ENCODE measurements at regions not wholly inside any gene's neighbourhood (a gene's known extent, or its start where the extent isn't known, plus 50 kb on each side); places are given as distances from the start of the nearest gene placed in this dataset.

- H3K27ac ChIP-seq = no peak overlapping the region
- no peak for DNase-seq
- no peak for TF ChIP-seq CTCF (IDR thresholded peaks at IDR 0.05; ENCODE audit: low read depth, low read length, missing control alignments)
- H3K27me3 ChIP-seq (replicated peaks) = no peaks in the 10 kb centered on the region
- in situ Hi-C loops (cut with HindIII; ENCODE audit: low pct_ligation_motif_present, low sequenced_read_pairs) = no loop called here
- no peaks in the 10 kb centered on the region for H3K36me3 ChIP-seq (replicated peaks)
- no peak overlapping the region for H3K4me3 ChIP-seq (ENCODE audit: low read depth, low read length)
Observed at GRCh38 chr17:14921936-14922335, 343.2 kb downstream of the PMP22 start.

DNA sequence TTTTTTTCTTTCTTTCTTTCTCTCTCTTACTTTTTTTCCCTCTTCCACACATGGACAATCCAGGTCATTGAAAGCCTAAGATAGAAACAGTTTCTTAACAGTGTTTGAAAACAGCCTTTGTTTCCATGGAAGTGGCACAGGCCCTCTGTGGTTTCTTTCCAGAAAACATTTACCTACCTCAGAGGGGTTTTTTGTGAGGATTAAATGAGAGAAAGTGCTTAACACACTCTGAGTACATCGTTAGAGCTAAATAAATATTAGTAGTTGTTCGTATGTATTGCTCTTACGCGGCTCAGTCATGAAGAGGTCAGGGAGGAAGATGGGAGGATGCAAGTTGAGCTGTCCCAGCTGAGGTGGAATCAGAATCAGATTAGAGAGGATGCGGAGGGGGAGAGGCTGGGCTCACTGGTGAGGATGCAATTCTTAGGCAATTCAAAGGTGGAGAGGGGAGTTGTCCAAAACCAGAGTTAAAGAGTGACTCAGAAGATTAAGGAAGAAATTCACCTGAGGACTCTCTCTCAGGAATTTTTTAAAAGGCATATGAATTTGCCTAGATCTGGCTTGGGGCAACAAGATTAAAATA is 345.4 kb downstream of the PMP22 start:
- Histone ChIP-seq H3K36me3 (replicated peaks) (no peaks in the 10 kb centered on the region), H3K27ac (peak overlapping the region; percentile 55), H3K27me3 (replicated peaks) (no peaks in the 10 kb centered on the region), H3K4me3 (ENCODE audit: low read depth, low read length) (no peak overlapping the region)
- TF ChIP-seq CTCF (IDR thresholded peaks at IDR 0.05; ENCODE audit: low read depth, low read length, missing control alignments) = no peak
- in situ Hi-C loops (cut with HindIII; ENCODE audit: low pct_ligation_motif_present, low sequenced_read_pairs) = no loop called here
- peak; percentile 47 for DNase-seq

DNA sequence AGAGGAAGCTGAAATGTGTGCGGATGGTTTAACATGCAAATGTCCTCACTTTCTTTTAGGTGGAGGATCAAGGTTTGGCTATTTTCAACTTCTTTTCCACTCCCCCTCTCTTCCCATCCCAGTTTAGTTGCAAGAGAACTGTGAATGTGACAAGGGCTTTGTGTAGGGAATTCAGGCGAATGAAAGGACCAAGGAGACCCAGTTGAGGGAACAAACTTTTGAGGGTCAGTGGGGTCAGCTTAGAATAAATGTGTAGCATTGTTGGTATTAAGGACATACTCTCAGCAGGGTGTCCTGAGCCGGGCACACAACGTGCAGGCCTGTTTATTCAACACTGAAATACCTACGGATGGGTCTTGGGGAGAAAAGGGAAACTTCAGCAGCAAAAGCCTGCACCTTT is 346.0 kb downstream of the PMP22 start:
- Histone ChIP-seq H3K36me3 (replicated peaks) (no peaks in the 10 kb centered on the region), H3K27me3 (replicated peaks) (no peaks in the 10 kb centered on the region), H3K4me3 (ENCODE audit: low read depth, low read length) (no peak overlapping the region), H3K27ac (peak overlapping the region; percentile 55)
- no peak for TF ChIP-seq CTCF (IDR thresholded peaks at IDR 0.05; ENCODE audit: low read depth, low read length, missing control alignments)
- in situ Hi-C loops (cut with HindIII; ENCODE audit: low pct_ligation_motif_present, low sequenced_read_pairs) = no loop called here
- DNase-seq = no peak

DNA sequence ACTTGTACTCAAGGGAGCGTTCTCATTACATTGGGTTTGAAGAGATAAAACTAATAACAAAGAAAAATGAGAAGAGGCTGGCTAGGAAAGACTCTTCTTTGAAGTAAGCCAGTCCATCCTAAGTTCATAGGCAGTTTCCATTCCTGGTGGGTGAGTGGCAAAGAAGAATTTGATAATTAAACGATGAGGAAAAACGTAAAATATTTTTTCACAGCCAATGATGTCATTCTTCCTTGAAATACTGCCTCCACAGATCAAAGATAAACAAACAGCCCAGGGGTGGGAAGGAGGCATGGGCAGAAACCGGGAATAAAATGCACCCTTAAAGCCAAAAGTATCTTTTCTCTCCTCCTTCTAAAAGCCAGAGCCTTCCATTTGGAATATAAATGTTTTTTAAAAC is 346.6 kb downstream of the PMP22 start:
- in situ Hi-C loops (cut with HindIII; ENCODE audit: low pct_ligation_motif_present, low sequenced_read_pairs) = no loop called here
- no peak for TF ChIP-seq CTCF (IDR thresholded peaks at IDR 0.05; ENCODE audit: low read depth, low read length, missing control alignments)

GRCh38 chr17:14910916-14911315 is 354.2 kb downstream of the PMP22 start:
- Histone ChIP-seq H3K4me3 (ENCODE audit: low read depth, low read length) (no peak overlapping the region), H3K36me3 (replicated peaks) (no peaks in the 10 kb centered on the region), H3K27ac (no peak overlapping the region), H3K27me3 (replicated peaks) (no peaks in the 10 kb centered on the region)
- no peak for TF ChIP-seq CTCF (IDR thresholded peaks at IDR 0.05; ENCODE audit: low read depth, low read length, missing control alignments)
- in situ Hi-C loops (cut with HindIII; ENCODE audit: low pct_ligation_motif_present, low sequenced_read_pairs) = no loop called here
- DNase-seq = no peak

More for the DNA sequence above, 346.6 kb downstream of the PMP22 start:
- Histone ChIP-seq H3K27ac (peak overlapping the region; percentile 55), H3K36me3 (replicated peaks) (no peaks in the 10 kb centered on the region), H3K27me3 (replicated peaks) (no peaks in the 10 kb centered on the region), H3K4me3 (ENCODE audit: low read depth, low read length) (no peak overlapping the region)
- peak; percentile 56 for DNase-seq

- no peak overlapping the region for H3K4me3 ChIP-seq (ENCODE audit: low read depth, low read length)
- peak; percentile 19 for DNase-seq
Observed at GRCh38 chr17:14904386-14904785, 360.7 kb downstream of the PMP22 start.

More at GRCh38 chr17:14904386-14904785, 360.7 kb downstream of the PMP22 start:
- peak overlapping the region; percentile 48 for H3K27ac ChIP-seq
- no peak for TF ChIP-seq CTCF (IDR thresholded peaks at IDR 0.05; ENCODE audit: low read depth, low read length, missing control alignments)
- no peaks in the 10 kb centered on the region for H3K27me3 ChIP-seq (replicated peaks)
- no peaks in the 10 kb centered on the region for H3K36me3 ChIP-seq (replicated peaks)
- in situ Hi-C loops (cut with HindIII; ENCODE audit: low pct_ligation_motif_present, low sequenced_read_pairs) = no loop called here
